Effector memory CD4-positive, alpha-beta T cell (primary cell): ENCODE measurements at regions not wholly inside any gene's neighbourhood (a gene's known extent, or its start where the extent isn't known, plus 50 kb on each side); places are given as distances from the start of the nearest gene placed in this dataset.

Experiments used
- DNase-seq, 3 donors: peaks; one replicate each; pipeline ENCODE4 v3.0.0-alpha.2; 2020
- H3K27ac ChIP-seq: 2 replicates; pipeline ENCODE4 v1.7.0; 2013; ENCODE audit warnings: mild to moderate bottlenecking, low read length, moderate library complexity; ENCODE audit not compliant: insufficient read depth, poor library complexity, severe bottlenecking
- H3K27me3 ChIP-seq: replicated peaks from 2 replicates; pipeline ENCODE4 v1.7.0; 2013; ENCODE audit warnings: mild to moderate bottlenecking, low read length; ENCODE audit not compliant: insufficient read depth, control insufficient read depth, poor library complexity, severe bottlenecking
- H3K36me3 ChIP-seq: 2 replicates; pipeline ENCODE4 v1.7.0; 2013; ENCODE audit warnings: mild to moderate bottlenecking, low read length, moderate library complexity; ENCODE audit not compliant: control insufficient read depth, insufficient read depth
- H3K4me1 ChIP-seq: 2 replicates; pipeline ENCODE4 v1.7.0; 2013; ENCODE audit warnings: low read length, mild to moderate bottlenecking; ENCODE audit not compliant: control insufficient read depth, insufficient read depth, poor library complexity, severe bottlenecking
- H3K4me3 ChIP-seq: 2 replicates; pipeline ENCODE4 v1.7.0; 2013; ENCODE audit warnings: low read length, low read depth, mild to moderate bottlenecking; ENCODE audit not compliant: insufficient read depth, poor library complexity, severe bottlenecking
- H3K9me3 ChIP-seq: 2 replicates; pipeline ENCODE4 v1.7.0; 2013; ENCODE audit warnings: mild to moderate bottlenecking, low read length, moderate library complexity; ENCODE audit not compliant: control insufficient read depth

- Histone ChIP-seq H3K36me3 (no peaks in the 10 kb centered on the region), H3K27ac (no peak overlapping the region), H3K4me3 (no peak overlapping the region), H3K4me1 (no peaks in the 10 kb centered on the region), H3K27me3 (no peaks in the 10 kb centered on the region), H3K9me3 (no peaks in the 10 kb centered on the region)
- DNase-seq, result no peak
These were observed 114.6 kb upstream of the ADAMTSL1 start for GRCh38 chr9:18359335-18359734.

DNA sequence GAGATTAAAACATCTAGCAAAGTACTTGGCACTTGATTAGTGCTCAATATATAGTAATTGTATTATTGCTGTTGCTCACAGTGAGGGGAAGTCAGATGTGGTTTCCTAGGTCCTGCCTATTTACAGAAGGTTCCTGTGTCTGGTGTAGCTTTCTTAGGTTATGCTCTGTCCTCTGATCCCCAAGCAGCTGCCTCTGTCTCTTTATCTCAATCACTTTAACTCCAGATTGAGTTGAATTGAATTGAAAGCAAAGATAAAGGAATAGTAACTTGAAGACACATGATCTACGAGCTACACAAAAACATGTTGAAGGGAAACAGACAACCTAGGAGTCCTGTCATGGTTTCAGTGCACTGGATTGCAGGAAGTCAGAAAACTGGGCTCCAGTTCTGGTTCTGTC lies 113.9 kb upstream of the ADAMTSL1 start:
- H3K27me3 ChIP-seq, result no peaks in the 10 kb centered on the region
- no peaks in the 10 kb centered on the region for H3K36me3 ChIP-seq
- no peak overlapping the region for H3K4me3 ChIP-seq
- DNase-seq, result no peak
- H3K4me1 ChIP-seq, result no peaks in the 10 kb centered on the region
- no peaks in the 10 kb centered on the region for H3K9me3 ChIP-seq
- no peak overlapping the region for H3K27ac ChIP-seq

GRCh38 chr9:18361646-18362045 lies 112.3 kb upstream of the ADAMTSL1 start:
- Histone ChIP-seq H3K4me1 (no peaks in the 10 kb centered on the region), H3K36me3 (no peaks in the 10 kb centered on the region), H3K27ac (no peak overlapping the region), H3K4me3 (no peak overlapping the region), H3K9me3 (no peaks in the 10 kb centered on the region), H3K27me3 (no peaks in the 10 kb centered on the region)
- no peak for DNase-seq

GRCh38 chr9:18362166-18362565 lies 111.8 kb upstream of the ADAMTSL1 start:
- no peak for DNase-seq
- Histone ChIP-seq H3K36me3 (no peaks in the 10 kb centered on the region), H3K9me3 (no peaks in the 10 kb centered on the region), H3K4me1 (no peaks in the 10 kb centered on the region), H3K27me3 (no peaks in the 10 kb centered on the region), H3K4me3 (no peak overlapping the region), H3K27ac (no peak overlapping the region)

DNA sequence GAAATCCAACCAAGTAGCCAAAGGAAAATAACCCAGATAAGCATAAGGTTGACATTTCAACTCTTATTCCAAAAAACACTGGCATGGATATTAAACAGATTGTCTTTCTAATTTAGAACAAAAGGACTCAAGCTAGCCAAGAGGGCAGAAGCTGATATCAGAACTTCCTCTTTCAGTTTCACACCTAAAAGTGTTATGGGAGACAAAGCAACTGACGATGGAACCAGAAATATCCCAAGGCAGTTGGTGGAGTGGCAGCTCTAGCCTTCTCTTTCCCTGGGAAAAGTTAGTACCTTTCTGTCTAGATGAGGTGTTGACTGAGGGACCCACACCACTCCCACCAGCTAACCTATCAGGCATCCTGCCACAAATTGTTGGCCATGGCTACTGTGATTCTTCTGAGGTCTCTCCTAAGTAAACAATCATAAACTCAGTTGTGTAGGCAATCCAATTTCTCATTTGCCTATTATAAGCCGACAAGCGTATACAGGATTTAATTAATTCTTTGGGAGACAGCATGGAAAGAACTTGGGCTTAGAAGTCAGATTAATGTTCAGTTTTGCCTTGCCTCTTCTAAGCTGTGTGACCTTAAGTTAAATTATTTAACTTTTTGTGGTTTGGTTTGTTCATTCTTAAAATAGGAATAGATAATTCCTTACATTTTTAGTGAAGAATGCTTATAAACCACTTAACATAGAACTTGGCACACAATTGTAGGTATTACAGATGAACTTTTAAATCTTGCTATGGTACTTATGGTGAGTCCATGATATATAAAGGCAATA lies 110.9 kb upstream of the ADAMTSL1 start:
- Histone ChIP-seq H3K9me3 (no peaks in the 10 kb centered on the region), H3K36me3 (no peaks in the 10 kb centered on the region), H3K4me1 (no peaks in the 10 kb centered on the region), H3K4me3 (no peak overlapping the region), H3K27ac (no peak overlapping the region), H3K27me3 (no peaks in the 10 kb centered on the region)
- DNase-seq, result no peak

GRCh38 chr9:18365651-18366050 lies 108.3 kb upstream of the ADAMTSL1 start:
- no peak for DNase-seq
- Histone ChIP-seq H3K27ac (no peak overlapping the region), H3K4me3 (no peak overlapping the region), H3K9me3 (no peaks in the 10 kb centered on the region), H3K4me1 (no peaks in the 10 kb centered on the region), H3K27me3 (no peaks in the 10 kb centered on the region), H3K36me3 (no peaks in the 10 kb centered on the region)

- H3K9me3 ChIP-seq, result no peaks in the 10 kb centered on the region
- no peak overlapping the region for H3K4me3 ChIP-seq
- H3K4me1 ChIP-seq, result no peaks in the 10 kb centered on the region
- no peak for DNase-seq
- no peaks in the 10 kb centered on the region for H3K36me3 ChIP-seq
- no peak overlapping the region for H3K27ac ChIP-seq
- H3K27me3 ChIP-seq, result no peaks in the 10 kb centered on the region
These were observed 107.8 kb upstream of the ADAMTSL1 start for GRCh38 chr9:18366184-18366583.

- Histone ChIP-seq H3K27ac (no peak overlapping the region), H3K4me3 (no peak overlapping the region), H3K27me3 (no peaks in the 10 kb centered on the region), H3K9me3 (no peaks in the 10 kb centered on the region), H3K4me1 (no peaks in the 10 kb centered on the region), H3K36me3 (no peaks in the 10 kb centered on the region)
- DNase-seq, result no peak
These were observed 105.7 kb upstream of the ADAMTSL1 start for GRCh38 chr9:18368206-18368605.

DNA sequence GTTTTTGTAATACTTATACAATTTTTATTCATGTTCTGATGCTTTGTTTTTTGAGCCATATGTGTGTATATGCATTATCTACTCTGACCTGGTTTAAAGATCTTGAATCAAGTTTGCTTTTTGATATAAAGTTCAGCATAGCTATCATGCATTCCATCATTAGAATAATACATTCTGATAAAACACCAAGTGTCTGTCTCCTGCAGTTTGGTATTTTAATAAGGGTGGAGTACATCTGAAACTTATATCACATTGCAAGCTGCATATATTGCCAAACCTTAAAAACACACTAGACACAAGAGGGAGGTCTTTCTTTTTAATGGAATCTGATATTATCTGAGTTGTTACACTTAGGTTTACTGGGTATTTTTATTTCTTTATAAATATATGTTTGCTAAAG lies 102.8 kb upstream of the ADAMTSL1 start:
- Histone ChIP-seq H3K4me3 (no peak overlapping the region), H3K27ac (no peak overlapping the region), H3K4me1 (no peaks in the 10 kb centered on the region), H3K9me3 (no peaks in the 10 kb centered on the region), H3K27me3 (no peaks in the 10 kb centered on the region), H3K36me3 (no peaks in the 10 kb centered on the region)
- DNase-seq, result no peak

- H3K36me3 ChIP-seq, result no peaks in the 10 kb centered on the region
- no peaks in the 10 kb centered on the region for H3K4me1 ChIP-seq
- H3K27me3 ChIP-seq, result no peaks in the 10 kb centered on the region
- H3K27ac ChIP-seq, result no peak overlapping the region
- DNase-seq, result no peak
- H3K4me3 ChIP-seq, result no peak overlapping the region
- no peaks in the 10 kb centered on the region for H3K9me3 ChIP-seq
These were observed 102.3 kb upstream of the ADAMTSL1 start for GRCh38 chr9:18371621-18372020.
